SU-DHL-6 (cell line): ENCODE measurements at regions not wholly inside any gene's neighbourhood (a gene's known extent, or its start where the extent isn't known, plus 50 kb on each side); places are given as distances from the start of the nearest gene placed in this dataset.

Experiments
- CTCF ChIP-seq: fragments of 200-600 bp; sonication (generic); IDR thresholded peaks from one replicate; pipeline ENCODE4 v1.5.1; 2017; ENCODE audit warnings: antibody characterized with exemption, mild to moderate bottlenecking, low read length, moderate library complexity; ENCODE audit not compliant: insufficient read depth, poor library complexity, severe bottlenecking
- EZH2phosphoT487 ChIP-seq: fragments of 200-600 bp; sonication (generic), shearing (Covaris generic); conservative IDR thresholded peaks from 2 replicates; pipeline ENCODE4 v1.6.1; 2018; ENCODE audit warnings: mild to moderate bottlenecking, antibody characterized with exemption, low read length, moderate library complexity, mixed read lengths

- TF ChIP-seq CTCF = no peak
- TF ChIP-seq EZH2phosphoT487 = no peak
These were observed 362.6 kb downstream of the CD109 start for GRCh38 chr6:74058606-74059005.
